Endothelial cell of umbilical vein (primary cell): ENCODE measurements at regions not wholly inside any gene's neighbourhood (a gene's known extent, or its start where the extent isn't known, plus 50 kb on each side); places are given as distances from the start of the nearest gene placed in this dataset.

Experiments
- CTCF ChIP-seq, 2 donors: IDR thresholded peaks; 1 replicate in 1 of 2; 2 replicates in 1 of 2; pipeline ENCODE4 v1.5.1; 2011; ENCODE audit warnings: low read length in 2 of 2, mild to moderate bottlenecking in 2 of 2, moderate library complexity in 2 of 2, control low read depth in 1 of 2, inconsistent platforms in 1 of 2, low read depth in 1 of 2; ENCODE audit not compliant: insufficient read depth in 1 of 2; ENCODE audit errors: extremely low read depth in 1 of 2
- JUN ChIP-seq: IDR thresholded peaks from 2 replicates; pipeline ENCODE4 v1.6.1; 2011; ENCODE audit warnings: borderline replicate concordance, low read depth; ENCODE audit not compliant: insufficient read length, insufficient read depth
- POLR2A ChIP-seq: IDR thresholded peaks from 2 replicates; pipeline ENCODE4 v1.6.1; 2012; ENCODE audit warnings: low read depth, mild to moderate bottlenecking, control low read depth, low read length
- POLR2AphosphoS5 ChIP-seq: IDR thresholded peaks from 2 replicates; pipeline ENCODE4 v1.6.1; 2012; ENCODE audit warnings: low read depth, mild to moderate bottlenecking, control low read depth, low read length, moderate library complexity; ENCODE audit not compliant: insufficient read depth

GRCh38 chr3:189092547-189092946 is 79.2 kb upstream of the TPRG1 start:
- TF ChIP-seq CTCF (IDR thresholded peaks at IDR 0.05; ENCODE audit: extremely low read depth in 1 of 2, insufficient read depth in 1 of 2, low read depth in 1 of 2, low read length in 2 of 2) (no peak), POLR2A (no peak), JUN (no peak), POLR2AphosphoS5 (no peak)
